ENCODE measurements at regions not wholly inside any gene's neighbourhood (a gene's known extent, or its start where the extent isn't known, plus 50 kb on each side); places are given as distances from the start of the nearest gene placed in this dataset.
"Not testable (repeated sequence)": the region's sequence is repeated elsewhere in the genome, so short reads cannot be mapped to it uniquely, and the experiment has no call there.

DNA sequence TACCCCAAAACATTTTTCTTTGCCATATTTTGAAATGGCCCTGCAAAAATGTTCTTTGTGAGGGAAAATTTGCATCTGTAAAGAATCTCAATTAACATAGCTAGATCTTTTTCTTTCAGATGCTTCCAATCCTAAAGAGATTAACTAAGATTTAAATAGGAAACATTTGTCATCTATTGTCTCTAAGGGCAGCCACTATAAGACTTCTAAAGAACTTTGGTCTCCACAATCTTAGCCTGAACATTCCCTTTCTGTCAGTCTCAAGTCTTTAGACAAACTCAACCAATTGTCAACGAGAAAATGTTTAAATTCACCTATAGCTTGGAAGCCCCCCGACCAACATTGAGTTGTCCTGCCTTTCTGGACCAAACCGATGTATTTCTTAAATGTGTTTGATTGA lies 71.1 kb upstream of the RASSF8 start:
- Histone ChIP-seq H3K79me2 (no peaks in the 10 kb centered on the region), H3K27me3 (ENCODE audit: control insufficient read depth, insufficient read depth, low read length) (no peaks in the 10 kb centered on the region), H3K36me3 (ENCODE audit: control insufficient read depth, insufficient read depth, low read length) (no peaks in the 10 kb centered on the region), H3K4me1 (no peaks in the 10 kb centered on the region), H2AFZ (no peak overlapping the region), H3K4me3 (ENCODE audit: low read depth, low read length) (no peak overlapping the region), H3K4me2 (ENCODE audit: low read length) (no peak overlapping the region), H3K9me3 (ENCODE audit: control insufficient read depth, low read length) (no peaks in the 10 kb centered on the region), H3K27ac (no peak overlapping the region), H3K9ac (no peak overlapping the region)
- TF ChIP-seq, protein P1, sequence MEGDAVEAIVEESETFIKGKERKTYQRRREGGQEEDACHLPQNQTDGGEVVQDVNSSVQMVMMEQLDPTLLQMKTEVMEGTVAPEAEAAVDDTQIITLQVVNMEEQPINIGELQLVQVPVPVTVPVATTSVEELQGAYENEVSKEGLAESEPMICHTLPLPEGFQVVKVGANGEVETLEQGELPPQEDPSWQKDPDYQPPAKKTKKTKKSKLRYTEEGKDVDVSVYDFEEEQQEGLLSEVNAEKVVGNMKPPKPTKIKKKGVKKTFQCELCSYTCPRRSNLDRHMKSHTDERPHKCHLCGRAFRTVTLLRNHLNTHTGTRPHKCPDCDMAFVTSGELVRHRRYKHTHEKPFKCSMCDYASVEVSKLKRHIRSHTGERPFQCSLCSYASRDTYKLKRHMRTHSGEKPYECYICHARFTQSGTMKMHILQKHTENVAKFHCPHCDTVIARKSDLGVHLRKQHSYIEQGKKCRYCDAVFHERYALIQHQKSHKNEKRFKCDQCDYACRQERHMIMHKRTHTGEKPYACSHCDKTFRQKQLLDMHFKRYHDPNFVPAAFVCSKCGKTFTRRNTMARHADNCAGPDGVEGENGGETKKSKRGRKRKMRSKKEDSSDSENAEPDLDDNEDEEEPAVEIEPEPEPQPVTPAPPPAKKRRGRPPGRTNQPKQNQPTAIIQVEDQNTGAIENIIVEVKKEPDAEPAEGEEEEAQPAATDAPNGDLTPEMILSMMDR (IDR thresholded peaks at IDR 0.05) = no peak

- no peaks in the 10 kb centered on the region for H3K27me3 ChIP-seq (ENCODE audit: control insufficient read depth, insufficient read depth, low read length)
- no peak overlapping the region for H2AFZ ChIP-seq
- no peaks in the 10 kb centered on the region for H3K79me2 ChIP-seq
- no peaks in the 10 kb centered on the region for H3K9me3 ChIP-seq (ENCODE audit: control insufficient read depth, low read length)
- no peak overlapping the region for H3K9ac ChIP-seq
- no peak overlapping the region for H3K4me3 ChIP-seq (ENCODE audit: low read depth, low read length)
- H3K27ac ChIP-seq = no peak overlapping the region
- no peaks in the 10 kb centered on the region for H3K36me3 ChIP-seq (ENCODE audit: control insufficient read depth, insufficient read depth, low read length)
- no peaks in the 10 kb centered on the region for H3K4me1 ChIP-seq
- no peak overlapping the region for H3K4me2 ChIP-seq (ENCODE audit: low read length)
- TF ChIP-seq, protein P1 (IDR thresholded peaks at IDR 0.05) = no peak
Measured at GRCh38 chr12:25889185-25889584, 69.3 kb upstream of the RASSF8 start.

DNA sequence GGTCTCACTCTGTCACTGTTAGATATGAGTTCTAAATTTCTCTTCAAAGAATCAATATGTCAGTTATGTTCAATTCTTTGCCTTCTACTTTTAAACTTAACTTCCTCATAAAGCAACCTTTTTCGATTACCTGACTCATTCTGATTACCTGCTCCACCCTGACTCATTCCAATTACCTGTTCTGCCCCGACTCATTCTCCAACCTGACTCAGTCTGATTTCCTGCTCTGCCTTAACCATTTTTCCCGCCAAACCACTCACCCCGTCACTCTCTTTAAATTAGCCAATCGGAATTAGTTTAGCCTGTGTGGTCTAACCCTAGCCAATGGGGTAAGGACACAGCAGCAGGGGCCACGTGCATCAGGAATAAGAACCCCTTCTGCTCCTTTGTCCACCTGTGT lies 67.4 kb upstream of the RASSF8 start:
- H3K36me3 ChIP-seq (ENCODE audit: control insufficient read depth, insufficient read depth, low read length); H3K79me2 ChIP-seq; H3K4me3 ChIP-seq (ENCODE audit: low read depth, low read length); H3K9ac ChIP-seq; H3K27ac ChIP-seq; H3K4me1 ChIP-seq; H3K27me3 ChIP-seq (ENCODE audit: control insufficient read depth, insufficient read depth, low read length); H3K9me3 ChIP-seq (ENCODE audit: control insufficient read depth, low read length); H3K4me2 ChIP-seq (ENCODE audit: low read length); H2AFZ ChIP-seq: not testable (repeated sequence)

DNA sequence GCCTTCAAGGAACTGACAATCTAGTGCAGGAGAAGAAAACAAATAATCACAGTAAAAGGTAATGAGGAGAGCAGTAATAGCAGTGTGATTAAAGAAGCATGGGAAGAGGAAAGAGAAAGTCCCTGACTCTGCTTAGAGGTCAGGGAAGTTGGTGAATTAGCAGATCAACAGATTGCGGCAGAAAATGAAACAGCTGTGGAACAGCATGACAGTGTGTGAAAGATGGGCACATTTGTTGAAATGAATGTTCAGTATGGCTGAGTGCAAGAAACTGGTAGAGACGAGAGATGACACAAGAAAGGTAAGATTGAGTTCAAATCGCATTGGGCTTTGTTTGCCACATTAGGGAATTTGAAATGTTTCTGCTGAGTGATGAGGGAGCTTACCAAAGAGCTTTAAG lies 63.7 kb upstream of the RASSF8 start:
- no peak overlapping the region for H3K27ac ChIP-seq
- H2AFZ ChIP-seq = no peak overlapping the region
- no peak overlapping the region for H3K4me3 ChIP-seq (ENCODE audit: low read depth, low read length)
- no peaks in the 10 kb centered on the region for H3K79me2 ChIP-seq
- TF ChIP-seq, protein P1 (IDR thresholded peaks at IDR 0.05) = no peak
- H3K4me1 ChIP-seq = no peaks in the 10 kb centered on the region
- H3K27me3 ChIP-seq (ENCODE audit: control insufficient read depth, insufficient read depth, low read length) = no peaks in the 10 kb centered on the region
- no peak overlapping the region for H3K4me2 ChIP-seq (ENCODE audit: low read length)
- H3K9me3 ChIP-seq (ENCODE audit: control insufficient read depth, low read length) = no peaks in the 10 kb centered on the region
- H3K9ac ChIP-seq = no peak overlapping the region
- no peaks in the 10 kb centered on the region for H3K36me3 ChIP-seq (ENCODE audit: control insufficient read depth, insufficient read depth, low read length)

GRCh38 chr12:25896981-25897380 lies 61.5 kb upstream of the RASSF8 start:
- no peaks in the 10 kb centered on the region for H3K9me3 ChIP-seq (ENCODE audit: control insufficient read depth, low read length)
- H3K79me2 ChIP-seq = no peaks in the 10 kb centered on the region
- no peak overlapping the region for H3K4me3 ChIP-seq (ENCODE audit: low read depth, low read length)
- H2AFZ ChIP-seq = no peak overlapping the region
- no peak overlapping the region for H3K9ac ChIP-seq
- H3K4me2 ChIP-seq (ENCODE audit: low read length) = no peak overlapping the region
- H3K36me3 ChIP-seq (ENCODE audit: control insufficient read depth, insufficient read depth, low read length) = no peaks in the 10 kb centered on the region
- H3K27me3 ChIP-seq (ENCODE audit: control insufficient read depth, insufficient read depth, low read length) = no peaks in the 10 kb centered on the region
- no peaks in the 10 kb centered on the region for H3K4me1 ChIP-seq
- TF ChIP-seq, protein P1 (IDR thresholded peaks at IDR 0.05) = no peak
- H3K27ac ChIP-seq = no peak overlapping the region
